H9 (cell line): ENCODE measurements at regions not wholly inside any gene's neighbourhood (a gene's known extent, or its start where the extent isn't known, plus 50 kb on each side); places are given as distances from the start of the nearest gene placed in this dataset.

Experiments used
- DNase-seq: peaks from one replicate; pipeline ENCODE4 v3.0.0-alpha.2; 2017
- H2AFZ ChIP-seq: one replicate; pipeline ENCODE4 v1.6.1; 2013; ENCODE audit warnings: mild to moderate bottlenecking, low read length, control low read depth, moderate library complexity
- H2AK5ac ChIP-seq: 2 replicates; pipeline ENCODE4 v1.6.1; 2013; ENCODE audit warnings: low read length, control low read depth, mixed read lengths; ENCODE audit not compliant: insufficient read length
- H2BK120ac ChIP-seq: one replicate; pipeline ENCODE4 v1.6.1; 2013; ENCODE audit warnings: low read depth, mild to moderate bottlenecking, low read length, control low read depth, inconsistent platforms; ENCODE audit not compliant: poor library complexity, severe bottlenecking
- H2BK12ac ChIP-seq: 2 replicates; pipeline ENCODE4 v1.6.1; 2013; ENCODE audit warnings: low read length, control low read depth, mixed read lengths, low read depth; ENCODE audit not compliant: insufficient read length
- H2BK15ac ChIP-seq: 2 replicates; pipeline ENCODE4 v1.6.1; 2013; ENCODE audit warnings: low read depth, low read length, control low read depth
- H2BK20ac ChIP-seq: one replicate; pipeline ENCODE4 v1.6.1; 2013; ENCODE audit warnings: low read depth, mild to moderate bottlenecking, low read length, control low read depth, inconsistent platforms; ENCODE audit not compliant: poor library complexity, severe bottlenecking
- H2BK5ac ChIP-seq: 2 replicates; pipeline ENCODE4 v1.6.1; 2013; ENCODE audit warnings: low read length, control low read depth, mixed read lengths; ENCODE audit not compliant: insufficient read length
- H3K14ac ChIP-seq: 2 replicates; pipeline ENCODE4 v1.6.1; 2013; ENCODE audit warnings: low read length, control low read depth; ENCODE audit not compliant: insufficient read depth
- H3K18ac ChIP-seq: 2 replicates; pipeline ENCODE4 v1.6.1; 2013; ENCODE audit warnings: low read depth, mild to moderate bottlenecking, mixed read lengths, low read length, control low read depth; ENCODE audit not compliant: insufficient read length
- H3K23ac ChIP-seq: 2 replicates; pipeline ENCODE4 v1.6.1; 2013; ENCODE audit warnings: low read length, control low read depth, mixed read lengths, low read depth; ENCODE audit not compliant: insufficient read length
- H3K23me2 ChIP-seq: 2 replicates; pipeline ENCODE4 v1.6.1; 2013; ENCODE audit warnings: low read depth, mild to moderate bottlenecking, mixed read lengths, low read length, control low read depth; ENCODE audit not compliant: insufficient read length, poor library complexity, severe bottlenecking
- H3K27ac ChIP-seq: 2 replicates; pipeline ENCODE4 v1.5.1; 2013; ENCODE audit warnings: low read length, control low read depth, mixed read lengths, low read depth; ENCODE audit not compliant: insufficient read length
- H3K27me3 ChIP-seq: 2 replicates; pipeline ENCODE4 v1.6.1; 2013; ENCODE audit warnings: low read length, control low read depth, inconsistent platforms; ENCODE audit not compliant: insufficient read depth
- H3K4ac ChIP-seq: 2 replicates; pipeline ENCODE4 v1.6.1; 2013; ENCODE audit warnings: low read depth, mild to moderate bottlenecking, control low read depth, inconsistent platforms, low read length, moderate library complexity
- H3K4me1 ChIP-seq: 2 replicates; pipeline ENCODE4 v1.6.1; 2013; ENCODE audit warnings: low read length, control low read depth, inconsistent platforms; ENCODE audit not compliant: insufficient read depth
- H3K4me2 ChIP-seq: 2 replicates; pipeline ENCODE4 v1.6.1; 2013; ENCODE audit warnings: low read length, control low read depth, mixed read lengths; ENCODE audit not compliant: insufficient read length, insufficient read depth
- H3K56ac ChIP-seq: 2 replicates; pipeline ENCODE4 v1.6.1; 2013; ENCODE audit warnings: low read depth, mild to moderate bottlenecking, mixed read lengths, low read length, control low read depth; ENCODE audit not compliant: insufficient read length
- H3K79me1 ChIP-seq: 2 replicates; pipeline ENCODE4 v1.6.1; 2013; ENCODE audit warnings: low read depth, mild to moderate bottlenecking, moderate library complexity, low read length, control low read depth, inconsistent platforms; ENCODE audit not compliant: insufficient read depth, poor library complexity, severe bottlenecking
- H3K79me2 ChIP-seq: 2 replicates; pipeline ENCODE4 v1.6.1; 2013; ENCODE audit warnings: low read length, control low read depth, inconsistent platforms; ENCODE audit not compliant: insufficient read depth
- H3K9ac ChIP-seq: 2 replicates; pipeline ENCODE4 v1.6.1; 2013; ENCODE audit warnings: low read length, control low read depth, mixed read lengths; ENCODE audit not compliant: insufficient read length; ENCODE audit errors: extremely low read depth
- H3K9me3 ChIP-seq: one replicate; pipeline ENCODE4 v1.6.1; 2013; ENCODE audit warnings: low read depth, low read length, inconsistent platforms; ENCODE audit not compliant: control insufficient read depth
- H3T11ph ChIP-seq: one replicate; pipeline ENCODE4 v1.6.1; 2013; ENCODE audit warnings: mild to moderate bottlenecking, low read length, control low read depth, inconsistent platforms
- H4K20me1 ChIP-seq: one replicate; pipeline ENCODE4 v1.6.1; 2013; ENCODE audit not compliant: control insufficient read depth, insufficient read length, insufficient read depth
- H4K5ac ChIP-seq: 2 replicates; pipeline ENCODE4 v1.6.1; 2013; ENCODE audit warnings: low read depth, mild to moderate bottlenecking, mixed read lengths, low read length, control low read depth; ENCODE audit not compliant: insufficient read length
- H4K8ac ChIP-seq: replicated peaks from 2 replicates; pipeline ENCODE4 v1.6.1; 2013; ENCODE audit warnings: low read length, control low read depth, mixed read lengths, low read depth; ENCODE audit not compliant: insufficient read length
- H4K91ac ChIP-seq: 2 replicates; pipeline ENCODE4 v1.6.1; 2013; ENCODE audit warnings: low read depth, mild to moderate bottlenecking, moderate library complexity, mixed read lengths, low read length, control low read depth; ENCODE audit not compliant: insufficient read length
- H3K27ac Mint-ChIP-seq, 3 experiments: 2 replicates in 2 of 3; 3 replicates in 1 of 3; pipeline ENCODE4 v1.8.0; 2020 to 2021; ENCODE audit warnings: mixed read lengths in 3 of 3, mild to moderate bottlenecking in 1 of 3, moderate library complexity in 1 of 3
- H3K27me3 Mint-ChIP-seq: 2 replicates; pipeline ENCODE4 v1.8.0; 2021; ENCODE audit warnings: low read depth, mild to moderate bottlenecking, moderate library complexity, mixed read lengths
- H3K36me3 Mint-ChIP-seq, 3 experiments: 2 replicates in 2 of 3; 3 replicates in 1 of 3; pipeline ENCODE4 v1.8.0; 2020 to 2021; ENCODE audit warnings: low read depth in 3 of 3, mixed read lengths in 3 of 3; ENCODE audit not compliant: insufficient read depth in 1 of 3
- H3K4me1 Mint-ChIP-seq, 2 experiments: 2 replicates each; pipeline ENCODE4 v1.8.0; 2020; ENCODE audit warnings: mixed read lengths in 2 of 2
- H3K4me3 Mint-ChIP-seq, 2 experiments: 2 replicates in 1 of 2; 3 replicates in 1 of 2; pipeline ENCODE4 v1.8.0; 2020 to 2021; ENCODE audit warnings: mild to moderate bottlenecking in 2 of 2, mixed read lengths in 2 of 2, moderate library complexity in 1 of 2
- H3K9me3 Mint-ChIP-seq, 2 experiments: 2 replicates in 1 of 2; 3 replicates in 1 of 2; pipeline ENCODE4 v1.8.0; 2020; ENCODE audit warnings: mild to moderate bottlenecking in 2 of 2, mixed read lengths in 2 of 2, moderate library complexity in 1 of 2
- WGBS: extraction: QIAGEN DNeasy Blood & Tissue Kit; methylation state at CpG from one replicate; pipeline ENCODE4 v1.1.7; 2013; ENCODE audit warnings: missing lambda C conversion rate, low lambda C conversion rate, mixed read lengths; ENCODE audit not compliant: insufficient read length; ENCODE audit errors: extremely low coverage; 5-methylcytosine and 5-hydroxymethylcytosine counted together
- TF ChIP-seq, protein P1 (sequence below): fragments of 200-600 bp; sonication (generic); conservative IDR thresholded peaks from 3 replicates; pipeline ENCODE4 v1.8.0; 2021; ENCODE audit warnings: antibody characterized with exemption, mild to moderate bottlenecking

DNA sequence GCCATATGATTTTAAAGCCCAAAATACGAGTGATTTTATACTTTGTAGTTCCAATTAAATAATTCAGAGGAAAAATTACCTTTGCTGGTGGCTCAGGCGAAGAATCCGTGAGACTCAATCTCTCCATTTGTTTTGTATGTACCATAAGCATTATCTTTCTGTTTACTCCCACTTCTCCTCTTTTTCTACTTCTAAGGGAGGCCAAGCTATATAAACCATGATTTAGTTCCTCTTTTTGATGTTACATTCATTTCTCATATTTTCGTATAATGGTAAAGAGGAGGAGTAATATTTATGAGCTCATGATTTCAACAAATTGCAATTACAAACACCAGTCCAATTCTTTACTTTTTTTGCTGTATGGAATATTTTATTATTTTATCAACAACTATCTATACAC is 50.6 kb upstream of the TES start:
- no peaks in the 10 kb centered on the region for H3K27me3 Mint-ChIP-seq
- Histone ChIP-seq H3K79me1 (no peaks in the 10 kb centered on the region), H2BK12ac (no peak overlapping the region), H3K14ac (no peak overlapping the region), H3T11ph (no peak overlapping the region), H2BK120ac (no peak overlapping the region), H3K4me1 (no peaks in the 10 kb centered on the region), H3K23ac (no peak overlapping the region), H3K27ac (no peak overlapping the region), H2BK15ac (no peak overlapping the region), H2AFZ (no peak overlapping the region), H3K18ac (no peak overlapping the region), H3K56ac (no peak overlapping the region), H4K91ac (no peak overlapping the region), H3K4ac (no peak overlapping the region), H2BK5ac (no peak overlapping the region), H3K9me3 (no peaks in the 10 kb centered on the region), H3K23me2 (no peaks in the 10 kb centered on the region), H2AK5ac (no peak overlapping the region), H3K79me2 (no peaks in the 10 kb centered on the region), H4K8ac (no peak overlapping the region), H2BK20ac (no peak overlapping the region), H4K5ac (no peak overlapping the region), H4K20me1 (no peaks in the 10 kb centered on the region), H3K4me2 (no peak overlapping the region), H3K27me3 (no peaks in the 10 kb centered on the region), H3K9ac (no peak overlapping the region)
- H3K27ac Mint-ChIP-seq, result no peak overlapping the region
- H3K4me1 Mint-ChIP-seq, result peaks cover 11 to 21% of the 10 kb centered on the region in 2 experiments
- TF ChIP-seq, protein P1, sequence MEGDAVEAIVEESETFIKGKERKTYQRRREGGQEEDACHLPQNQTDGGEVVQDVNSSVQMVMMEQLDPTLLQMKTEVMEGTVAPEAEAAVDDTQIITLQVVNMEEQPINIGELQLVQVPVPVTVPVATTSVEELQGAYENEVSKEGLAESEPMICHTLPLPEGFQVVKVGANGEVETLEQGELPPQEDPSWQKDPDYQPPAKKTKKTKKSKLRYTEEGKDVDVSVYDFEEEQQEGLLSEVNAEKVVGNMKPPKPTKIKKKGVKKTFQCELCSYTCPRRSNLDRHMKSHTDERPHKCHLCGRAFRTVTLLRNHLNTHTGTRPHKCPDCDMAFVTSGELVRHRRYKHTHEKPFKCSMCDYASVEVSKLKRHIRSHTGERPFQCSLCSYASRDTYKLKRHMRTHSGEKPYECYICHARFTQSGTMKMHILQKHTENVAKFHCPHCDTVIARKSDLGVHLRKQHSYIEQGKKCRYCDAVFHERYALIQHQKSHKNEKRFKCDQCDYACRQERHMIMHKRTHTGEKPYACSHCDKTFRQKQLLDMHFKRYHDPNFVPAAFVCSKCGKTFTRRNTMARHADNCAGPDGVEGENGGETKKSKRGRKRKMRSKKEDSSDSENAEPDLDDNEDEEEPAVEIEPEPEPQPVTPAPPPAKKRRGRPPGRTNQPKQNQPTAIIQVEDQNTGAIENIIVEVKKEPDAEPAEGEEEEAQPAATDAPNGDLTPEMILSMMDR, result no peak
- DNase-seq, result no peak
- H3K4me3 Mint-ChIP-seq, result no peak overlapping the region
- WGBS, result no CpG with 5 or more reads among the region's 4 CpGs
- H3K36me3 Mint-ChIP-seq, result no peaks in the 10 kb centered on the region
- no peaks in the 10 kb centered on the region for H3K9me3 Mint-ChIP-seq
